ENCODE measurements at regions not wholly inside any gene's neighbourhood (a gene's known extent, or its start where the extent isn't known, plus 50 kb on each side); places are given as distances from the start of the nearest gene placed in this dataset.

GRCh38 chr18:76727589-76727988 is 94.8 kb upstream of the ZNF236 start:
- TF ChIP-seq EZH2 (IDR thresholded peaks at IDR 0.05): no peak
- TF ChIP-seq POLR2AphosphoS5 (IDR thresholded peaks at IDR 0.05; ENCODE audit: borderline replicate concordance, low read depth, low read length): no peak

Measured in SK-N-MC (cell line).